IPS-20b (cell line): ENCODE measurements at regions not wholly inside any gene's neighbourhood (a gene's known extent, or its start where the extent isn't known, plus 50 kb on each side); places are given as distances from the start of the nearest gene placed in this dataset.

ENCODE experiments used
- H3K27ac ChIP-seq: one replicate; pipeline ENCODE4 v1.5.1; 2013; ENCODE audit warnings: low read length
- H3K27me3 ChIP-seq: 2 replicates; pipeline ENCODE4 v1.6.1; 2013; ENCODE audit warnings: mild to moderate bottlenecking, low read length, inconsistent platforms; ENCODE audit not compliant: insufficient read depth
- H3K36me3 ChIP-seq: 2 replicates; pipeline ENCODE4 v1.6.1; 2013; ENCODE audit warnings: low read depth, mild to moderate bottlenecking, inconsistent platforms, low read length, moderate library complexity; ENCODE audit not compliant: insufficient read depth
- H3K4me1 ChIP-seq: 2 replicates; pipeline ENCODE4 v1.6.1; 2013; ENCODE audit warnings: mild to moderate bottlenecking, control low read depth, inconsistent platforms, low read length, moderate library complexity; ENCODE audit not compliant: insufficient read depth
- H3K4me3 ChIP-seq: 2 replicates; pipeline ENCODE4 v1.5.1; 2013; ENCODE audit warnings: mild to moderate bottlenecking, low read length, inconsistent platforms
- H3K9ac ChIP-seq: 2 replicates; pipeline ENCODE4 v1.6.1; 2013; ENCODE audit warnings: low read depth, mild to moderate bottlenecking, inconsistent platforms, low read length, moderate library complexity
- H3K9me3 ChIP-seq: 2 replicates; pipeline ENCODE4 v1.6.1; 2013; ENCODE audit warnings: mild to moderate bottlenecking, low read depth, low read length, inconsistent platforms; ENCODE audit not compliant: insufficient read depth

DNA sequence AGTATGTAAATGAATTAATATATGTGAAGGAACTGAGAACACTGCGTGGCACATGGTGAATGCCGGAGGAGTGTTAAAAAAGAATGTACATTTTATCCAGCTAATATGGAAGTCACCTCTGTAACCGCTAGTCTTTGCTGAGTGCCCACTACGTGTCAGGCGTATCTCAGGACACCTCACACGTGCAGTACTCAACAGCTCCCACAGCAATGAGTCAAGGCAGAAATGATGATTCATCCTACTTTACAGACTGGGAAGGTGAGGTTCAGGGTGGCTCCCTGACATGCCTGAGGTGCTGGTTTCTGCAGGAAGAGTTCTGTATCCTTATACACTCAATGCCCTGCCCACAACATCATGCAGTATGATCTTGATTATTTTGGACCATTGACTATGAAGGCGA lies 487.0 kb downstream of the HAPSTR1 start:
- no peaks in the 10 kb centered on the region for H3K27me3 ChIP-seq
- no peak overlapping the region for H3K27ac ChIP-seq
- no peaks in the 10 kb centered on the region for H3K9me3 ChIP-seq

DNA sequence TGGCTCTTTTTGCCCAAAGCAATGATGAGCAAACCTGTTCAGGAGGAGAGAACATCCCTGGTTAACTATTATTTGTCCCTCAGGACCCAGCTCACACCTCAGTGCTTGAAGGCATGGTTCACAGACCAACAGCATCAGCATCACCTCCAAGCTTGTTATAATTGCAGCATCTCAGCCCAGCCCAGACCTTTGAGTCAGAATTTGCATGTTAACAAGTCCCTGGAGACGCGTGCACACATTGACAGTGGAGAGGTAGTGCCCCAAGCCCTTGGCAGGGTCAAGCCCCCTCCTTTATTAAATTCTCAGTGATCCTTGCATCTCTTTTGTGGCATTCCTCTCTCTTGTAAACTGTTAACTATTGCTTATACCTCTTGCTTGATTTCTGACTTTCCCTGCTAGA lies 488.6 kb downstream of the HAPSTR1 start:
- Histone ChIP-seq H3K27ac (no peak overlapping the region), H3K4me1 (no peaks in the 10 kb centered on the region), H3K9ac (no peak overlapping the region), H3K36me3 (no peaks in the 10 kb centered on the region), H3K27me3 (no peaks in the 10 kb centered on the region), H3K4me3 (no peak overlapping the region), H3K9me3 (no peaks in the 10 kb centered on the region)

More for the DNA sequence above, 487.0 kb downstream of the HAPSTR1 start:
- H3K4me1 ChIP-seq = no peaks in the 10 kb centered on the region
- no peak overlapping the region for H3K9ac ChIP-seq
- no peaks in the 10 kb centered on the region for H3K36me3 ChIP-seq
- no peak overlapping the region for H3K4me3 ChIP-seq

DNA sequence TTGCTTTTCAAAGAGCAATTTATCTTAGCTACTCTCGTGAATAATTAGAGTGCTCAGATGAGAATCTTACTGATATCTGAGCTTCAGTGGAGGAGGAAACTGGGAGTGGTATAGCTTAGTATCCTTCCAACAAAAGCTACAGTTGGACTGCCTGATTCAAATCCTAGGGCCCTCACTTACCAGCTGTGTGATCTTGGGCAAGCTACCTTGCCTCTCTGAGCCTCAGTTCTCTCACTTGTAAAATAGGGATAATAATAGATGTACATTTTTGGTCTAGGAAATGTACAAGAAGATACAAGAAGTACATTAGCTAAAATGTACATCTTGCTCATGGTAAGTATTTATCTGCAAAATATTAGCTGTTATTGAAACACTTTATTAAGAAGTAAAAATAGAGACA lies 502.0 kb downstream of the HAPSTR1 start:
- Histone ChIP-seq H3K27me3 (no peaks in the 10 kb centered on the region), H3K4me3 (no peak overlapping the region), H3K4me1 (no peaks in the 10 kb centered on the region; the same call in 1 of the 2 replicates), H3K9me3 (no peaks in the 10 kb centered on the region), H3K27ac (no peak overlapping the region), H3K9ac (no peak overlapping the region), H3K36me3 (no peaks in the 10 kb centered on the region)

DNA sequence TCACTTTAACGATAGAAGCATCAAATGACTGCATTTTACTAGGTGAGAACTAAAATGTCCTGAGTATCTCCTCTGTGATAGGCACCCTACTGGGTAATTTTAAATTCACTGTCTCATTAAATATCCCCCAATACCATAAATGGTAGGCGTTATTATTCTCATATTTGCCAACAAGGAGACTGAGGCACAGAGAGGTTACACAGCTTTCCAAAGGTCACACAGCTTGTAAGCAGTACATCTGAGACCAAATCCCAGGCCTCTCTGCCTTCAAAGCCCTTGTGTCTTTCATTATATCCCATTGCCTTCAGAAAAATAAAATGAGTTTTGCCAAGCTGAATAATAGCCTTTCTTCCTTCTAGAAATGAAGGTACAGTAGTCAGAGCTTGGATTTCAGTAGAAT lies 502.6 kb downstream of the HAPSTR1 start:
- Histone ChIP-seq H3K4me3 (no peak overlapping the region), H3K9ac (no peak overlapping the region), H3K9me3 (no peaks in the 10 kb centered on the region), H3K4me1 (no peaks in the 10 kb centered on the region; the same call in 1 of the 2 replicates), H3K36me3 (no peaks in the 10 kb centered on the region), H3K27me3 (no peaks in the 10 kb centered on the region), H3K27ac (no peak overlapping the region)

DNA sequence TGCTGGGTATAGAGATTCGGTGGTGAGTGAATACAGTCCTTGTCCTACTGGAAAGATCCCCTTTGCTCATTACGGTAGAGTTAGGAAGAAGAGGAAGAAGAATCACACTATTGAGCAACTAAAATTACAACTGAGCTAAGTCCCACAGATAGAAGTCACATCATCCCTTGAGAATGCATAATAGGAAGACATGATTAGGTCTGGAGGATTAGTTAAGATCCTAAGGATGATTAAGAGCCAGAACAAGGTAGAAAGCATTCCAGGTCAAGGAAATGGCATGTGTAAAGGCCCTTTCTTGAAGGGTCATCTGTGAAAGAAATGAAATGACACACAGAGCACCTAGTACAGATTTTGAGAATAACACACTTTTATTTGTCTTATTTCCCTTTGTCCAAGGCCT lies 503.5 kb downstream of the HAPSTR1 start:
- Histone ChIP-seq H3K27me3 (no peaks in the 10 kb centered on the region), H3K9me3 (no peaks in the 10 kb centered on the region), H3K27ac (no peak overlapping the region), H3K4me3 (no peak overlapping the region), H3K9ac (no peak overlapping the region), H3K4me1 (no peaks in the 10 kb centered on the region; the same call in 1 of the 2 replicates), H3K36me3 (no peaks in the 10 kb centered on the region)

DNA sequence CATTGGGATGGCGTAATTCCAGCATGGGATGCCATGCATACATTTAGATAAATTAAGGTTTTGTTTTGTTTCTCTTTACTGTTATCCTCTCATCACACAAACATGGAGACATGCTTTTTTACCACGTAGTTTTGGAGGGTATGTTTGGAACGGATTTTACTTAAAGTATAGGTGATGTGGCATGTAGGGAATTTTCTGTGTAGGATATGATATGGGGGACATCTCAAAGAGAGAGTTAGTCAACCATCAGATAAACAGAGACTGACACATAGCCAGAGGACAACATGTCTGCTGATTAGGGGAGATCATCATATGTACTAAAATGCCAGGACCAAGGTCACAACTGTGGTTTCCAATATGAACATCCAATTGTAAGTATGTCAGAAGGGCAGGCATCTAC lies 503.9 kb downstream of the HAPSTR1 start:
- no peak overlapping the region for H3K27ac ChIP-seq
- no peaks in the 10 kb centered on the region for H3K9me3 ChIP-seq
- H3K27me3 ChIP-seq = no peaks in the 10 kb centered on the region
- H3K36me3 ChIP-seq = no peaks in the 10 kb centered on the region
- H3K4me3 ChIP-seq = no peak overlapping the region
- no peaks in the 10 kb centered on the region; the same call in 1 of the 2 replicates for H3K4me1 ChIP-seq
- no peak overlapping the region for H3K9ac ChIP-seq

DNA sequence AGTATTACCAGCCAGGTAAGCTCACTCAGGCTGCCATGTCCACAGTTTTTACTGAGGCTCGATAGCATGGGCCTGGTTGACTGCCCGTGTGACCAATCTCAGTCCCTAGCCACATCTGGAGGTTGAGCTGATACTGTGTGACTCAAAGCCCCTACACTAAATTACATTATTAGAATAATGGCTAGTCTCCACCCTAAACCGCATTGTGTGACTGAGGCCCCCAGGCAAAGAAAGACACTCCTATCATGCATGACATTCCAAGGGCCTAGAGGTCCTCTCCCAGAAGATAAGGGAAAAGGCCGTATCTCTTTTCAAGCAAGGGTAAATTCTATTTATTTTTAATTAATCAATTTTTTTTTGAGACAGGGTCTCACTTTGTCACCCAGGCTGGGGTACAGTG lies 505.3 kb downstream of the HAPSTR1 start:
- Histone ChIP-seq H3K4me3 (no peak overlapping the region), H3K36me3 (no peaks in the 10 kb centered on the region), H3K9ac (no peak overlapping the region), H3K27ac (no peak overlapping the region), H3K9me3 (no peaks in the 10 kb centered on the region), H3K4me1 (no peaks in the 10 kb centered on the region; the same call in 1 of the 2 replicates), H3K27me3 (no peaks in the 10 kb centered on the region)

DNA sequence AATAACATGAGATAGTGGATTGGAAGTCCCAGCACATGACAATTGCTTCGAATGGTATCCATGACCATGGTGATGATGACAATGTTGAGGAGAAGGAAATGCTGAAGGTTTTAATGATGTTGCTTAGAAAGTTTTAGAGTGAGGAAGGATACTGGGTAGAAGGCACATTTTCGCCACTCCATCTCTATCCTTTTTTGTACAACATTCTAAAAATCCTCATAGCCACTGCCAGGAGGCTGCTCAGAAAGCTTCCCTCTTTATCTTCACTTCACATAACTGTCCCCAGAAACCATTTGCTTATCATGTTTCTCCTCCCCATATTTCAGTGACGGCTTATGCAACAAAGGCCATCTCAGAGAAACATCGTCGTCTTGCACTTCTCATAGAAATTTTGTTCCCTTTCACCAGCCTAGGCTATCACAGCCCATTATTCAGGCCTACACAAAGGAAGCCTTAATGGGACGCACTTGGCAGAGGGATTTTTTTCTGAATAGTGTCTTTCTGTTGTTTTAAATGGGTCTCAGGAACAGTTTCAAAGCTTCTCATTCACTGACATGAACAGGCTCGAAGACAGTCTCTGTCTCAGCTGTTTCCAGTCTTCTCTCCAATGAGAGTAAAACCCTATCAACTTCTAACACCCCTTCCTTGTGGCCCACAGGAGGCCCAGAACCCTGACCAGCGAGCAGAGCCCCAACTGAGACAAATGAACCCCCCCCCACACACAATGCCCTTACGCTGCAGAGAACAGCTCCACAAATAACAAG lies 506.7 kb downstream of the HAPSTR1 start:
- Histone ChIP-seq H3K36me3 (no peaks in the 10 kb centered on the region), H3K4me1 (no peaks in the 10 kb centered on the region; the same call in 1 of the 2 replicates), H3K27ac (no peak overlapping the region), H3K9me3 (no peaks in the 10 kb centered on the region), H3K9ac (no peak overlapping the region), H3K4me3 (no peak overlapping the region), H3K27me3 (no peaks in the 10 kb centered on the region)

DNA sequence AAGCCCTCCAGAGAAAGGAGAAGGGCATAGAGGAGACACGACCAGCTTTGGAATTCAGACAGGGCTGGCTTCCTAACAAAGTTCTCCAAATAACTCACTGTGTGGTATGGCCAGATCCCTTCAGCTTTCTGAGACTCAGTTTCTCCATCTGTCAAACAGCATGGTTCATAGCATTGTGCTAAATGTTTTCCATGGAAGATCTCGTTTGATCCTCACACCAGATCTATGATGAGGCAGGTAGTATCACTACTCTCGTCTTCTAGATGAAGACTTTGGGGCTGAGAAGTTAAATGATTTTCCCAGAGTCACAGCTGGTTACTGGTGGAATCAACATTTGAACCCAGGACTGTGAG lies 507.3 kb downstream of the HAPSTR1 start:
- H3K4me3 ChIP-seq = no peak overlapping the region
- H3K9ac ChIP-seq = no peak overlapping the region
- H3K36me3 ChIP-seq = no peaks in the 10 kb centered on the region
- H3K27me3 ChIP-seq = no peaks in the 10 kb centered on the region
- H3K4me1 ChIP-seq = no peaks in the 10 kb centered on the region; the same call in 1 of the 2 replicates
- H3K9me3 ChIP-seq = no peaks in the 10 kb centered on the region
- H3K27ac ChIP-seq = no peak overlapping the region

DNA sequence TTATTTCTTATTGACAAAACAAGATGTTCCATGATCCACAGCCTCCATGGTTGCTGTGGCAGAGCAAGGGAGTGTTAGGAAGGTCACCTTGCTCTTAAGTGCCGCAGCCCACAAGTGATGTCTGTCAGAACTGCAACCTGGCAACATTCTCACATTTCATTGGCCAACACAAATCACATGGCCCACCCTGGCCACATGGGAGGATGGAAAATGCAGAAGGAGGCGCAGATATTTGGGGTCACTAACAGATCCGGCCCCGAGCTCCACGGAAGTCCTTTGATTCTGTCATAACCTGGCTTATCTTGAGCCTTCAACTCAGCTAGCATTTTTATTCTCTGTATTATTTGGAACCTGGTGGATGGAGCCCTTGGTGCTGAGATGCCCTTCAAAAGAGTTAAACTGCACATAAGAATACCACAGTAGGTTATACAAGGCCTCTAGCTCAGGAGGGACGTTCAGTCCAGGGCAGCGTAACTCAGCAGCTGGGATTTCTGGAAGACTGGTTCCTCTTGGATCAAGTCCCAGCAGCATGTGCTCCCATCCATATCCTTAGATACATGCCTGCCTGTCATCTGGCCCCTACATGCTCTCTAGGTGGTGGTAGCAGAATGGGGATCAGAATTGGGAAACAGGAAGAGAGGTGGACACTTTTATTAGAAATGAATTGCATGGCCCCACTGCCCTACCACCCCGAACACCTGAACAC lies 508.1 kb downstream of the HAPSTR1 start:
- Histone ChIP-seq H3K27ac (no peak overlapping the region), H3K36me3 (no peaks in the 10 kb centered on the region), H3K9me3 (no peaks in the 10 kb centered on the region), H3K4me3 (no peak overlapping the region), H3K4me1 (no peaks in the 10 kb centered on the region; the same call in 1 of the 2 replicates), H3K9ac (no peak overlapping the region), H3K27me3 (no peaks in the 10 kb centered on the region)

DNA sequence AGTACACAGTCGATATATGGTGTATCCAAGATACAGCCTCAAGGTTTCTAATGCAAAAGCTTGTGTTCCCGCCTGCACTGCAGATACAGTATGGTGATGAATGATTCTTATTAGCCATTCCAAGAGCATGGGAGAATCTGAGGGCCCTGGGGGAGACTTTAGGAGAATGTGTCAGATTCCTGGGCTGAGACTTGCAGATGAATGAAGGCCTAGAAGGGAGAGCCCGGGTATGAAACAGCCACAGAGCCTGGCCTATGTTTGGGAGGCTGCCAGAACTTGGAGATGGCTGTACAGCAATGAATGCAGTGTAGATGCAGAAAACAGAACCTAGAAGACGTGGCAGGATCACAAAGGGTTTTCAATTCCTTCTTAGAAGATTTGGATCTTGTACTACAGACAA lies 510.7 kb downstream of the HAPSTR1 start:
- no peak overlapping the region for H3K4me3 ChIP-seq
- no peaks in the 10 kb centered on the region for H3K27me3 ChIP-seq
- H3K36me3 ChIP-seq = no peaks in the 10 kb centered on the region
- H3K9ac ChIP-seq = no peak overlapping the region
- H3K4me1 ChIP-seq = no peaks in the 10 kb centered on the region
- H3K27ac ChIP-seq = no peak overlapping the region
- no peaks in the 10 kb centered on the region for H3K9me3 ChIP-seq

DNA sequence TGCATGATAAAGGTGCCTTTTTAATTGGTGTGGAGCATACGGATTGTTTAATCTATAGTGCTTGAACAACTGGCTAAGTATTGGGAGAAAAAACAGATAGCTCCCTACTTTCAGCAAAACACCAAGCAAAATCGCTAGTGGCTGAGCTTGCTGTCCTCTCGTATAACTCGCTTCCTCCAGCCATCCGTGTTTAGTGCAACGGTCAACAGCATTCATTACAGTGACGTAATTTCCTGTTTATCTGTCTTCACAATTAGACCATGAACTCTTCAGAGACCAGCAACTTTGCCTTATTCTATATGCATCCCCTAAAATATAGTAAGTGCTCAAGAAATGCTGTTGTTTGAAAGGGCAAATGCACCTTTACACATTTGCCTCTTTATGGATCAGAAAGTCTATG lies 511.9 kb downstream of the HAPSTR1 start:
- Histone ChIP-seq H3K36me3 (no peaks in the 10 kb centered on the region), H3K4me1 (no peaks in the 10 kb centered on the region), H3K27me3 (no peaks in the 10 kb centered on the region), H3K27ac (no peak overlapping the region), H3K4me3 (no peak overlapping the region), H3K9me3 (no peaks in the 10 kb centered on the region), H3K9ac (no peak overlapping the region)
